ENCODE measurements at regions not wholly inside any gene's neighbourhood (a gene's known extent, or its start where the extent isn't known, plus 50 kb on each side); places are given as distances from the start of the nearest gene placed in this dataset.

- no peak for DNase-seq (ENCODE audit: low read depth in 6 of 9, low spot score in 9 of 9)
- no peaks in the 10 kb centered on the region for H3K36me3 ChIP-seq (ENCODE audit: control insufficient read depth in 2 of 2, insufficient read depth in 2 of 2, low read length in 1 of 2)
- H3K4me1 ChIP-seq (ENCODE audit: control insufficient read depth in 2 of 2, insufficient read depth in 2 of 2, low read length in 2 of 2): no peaks in the 10 kb centered on the region
- H3K27ac ChIP-seq (ENCODE audit: low read depth in 1 of 2, low read length in 1 of 2): no peak overlapping the region
- 95% methylated on average over 6 of the region's 6 CpGs for WGBS
- H3K27me3 ChIP-seq (ENCODE audit: control insufficient read depth in 2 of 2, insufficient read depth in 1 of 2, low read length in 1 of 2): no peaks in the 10 kb centered on the region
- no peak overlapping the region for H3K4me3 ChIP-seq (ENCODE audit: low read length in 2 of 2)
- H3K9me3 ChIP-seq (ENCODE audit: control insufficient read depth in 2 of 2, insufficient read depth in 1 of 2, low read length in 1 of 2): no peaks in the 10 kb centered on the region
Observed at GRCh38 chrX:94600077-94600476, 926.1 kb downstream of the FAM133A start.

GRCh38 chrX:94612140-94612539 is 938.1 kb downstream of the FAM133A start:
- H3K4me1 ChIP-seq (ENCODE audit: control insufficient read depth in 2 of 2, insufficient read depth in 2 of 2, low read length in 2 of 2): no peaks in the 10 kb centered on the region
- WGBS: 97% methylated on average over 2 of the region's 2 CpGs
- H3K9me3 ChIP-seq (ENCODE audit: control insufficient read depth in 2 of 2, insufficient read depth in 1 of 2, low read length in 1 of 2): no peaks in the 10 kb centered on the region
- no peak overlapping the region for H3K27ac ChIP-seq (ENCODE audit: low read depth in 1 of 2, low read length in 1 of 2)
- DNase-seq (ENCODE audit: low read depth in 6 of 9, low spot score in 9 of 9): no peak
- H3K4me3 ChIP-seq (ENCODE audit: low read length in 2 of 2): no peak overlapping the region
- no peaks in the 10 kb centered on the region for H3K27me3 ChIP-seq (ENCODE audit: control insufficient read depth in 2 of 2, insufficient read depth in 1 of 2, low read length in 1 of 2)
- no peaks in the 10 kb centered on the region for H3K36me3 ChIP-seq (ENCODE audit: control insufficient read depth in 2 of 2, insufficient read depth in 2 of 2, low read length in 1 of 2)

DNA sequence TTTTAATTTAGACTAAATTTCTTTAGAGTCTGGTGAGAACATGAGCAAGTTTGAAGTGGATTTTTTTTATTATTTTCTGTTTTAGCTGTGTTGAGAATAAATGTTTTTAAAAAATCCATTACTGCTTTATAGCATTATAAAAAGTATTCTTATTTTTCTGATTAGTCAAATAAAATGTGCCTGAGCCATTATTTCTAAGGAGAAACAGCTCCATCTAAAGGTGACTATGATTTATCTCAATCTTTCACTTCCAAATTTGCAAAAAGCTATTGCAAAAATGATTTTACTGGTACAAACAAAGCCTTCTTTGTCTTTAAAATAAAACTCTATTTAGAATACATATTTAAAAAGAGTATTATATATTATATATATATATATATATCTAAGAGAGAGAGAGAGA is 959.2 kb downstream of the FAM133A start:
- Histone ChIP-seq H3K9me3 (ENCODE audit: control insufficient read depth in 2 of 2, insufficient read depth in 1 of 2, low read length in 1 of 2) (peaks cover 0 to 6% of the 10 kb centered on the region in 2 donors), H3K36me3 (ENCODE audit: control insufficient read depth in 2 of 2, insufficient read depth in 2 of 2, low read length in 1 of 2) (no peaks in the 10 kb centered on the region), H3K4me1 (ENCODE audit: control insufficient read depth in 2 of 2, insufficient read depth in 2 of 2, low read length in 2 of 2) (no peaks in the 10 kb centered on the region), H3K27me3 (ENCODE audit: control insufficient read depth in 2 of 2, insufficient read depth in 1 of 2, low read length in 1 of 2) (no peaks in the 10 kb centered on the region), H3K27ac (ENCODE audit: low read depth in 1 of 2, low read length in 1 of 2) (no peak overlapping the region), H3K4me3 (ENCODE audit: low read length in 2 of 2) (no peak overlapping the region)
- no peak for DNase-seq (ENCODE audit: low read depth in 6 of 9, low spot score in 9 of 9)

- 86% methylated on average over 3 of the region's 3 CpGs for WGBS
Observed at GRCh38 chrX:94635003-94635402, 961.0 kb downstream of the FAM133A start.

GRCh38 chrX:94645726-94646125 is 971.7 kb downstream of the FAM133A start:
- H3K4me1 ChIP-seq (ENCODE audit: control insufficient read depth in 2 of 2, insufficient read depth in 2 of 2, low read length in 2 of 2): no peaks in the 10 kb centered on the region
- no peaks in the 10 kb centered on the region for H3K36me3 ChIP-seq (ENCODE audit: control insufficient read depth in 2 of 2, insufficient read depth in 2 of 2, low read length in 1 of 2)
- 87% methylated on average over 2 of the region's 2 CpGs for WGBS
- H3K27ac ChIP-seq (ENCODE audit: low read depth in 1 of 2, low read length in 1 of 2): no peak overlapping the region
- no peak for DNase-seq (ENCODE audit: low read depth in 6 of 9, low spot score in 9 of 9)
- H3K27me3 ChIP-seq (ENCODE audit: control insufficient read depth in 2 of 2, insufficient read depth in 1 of 2, low read length in 1 of 2): no peaks in the 10 kb centered on the region
- H3K4me3 ChIP-seq (ENCODE audit: low read length in 2 of 2): no peak overlapping the region
- H3K9me3 ChIP-seq (ENCODE audit: control insufficient read depth in 2 of 2, insufficient read depth in 1 of 2, low read length in 1 of 2): no peaks in the 10 kb centered on the region

More at GRCh38 chrX:94635003-94635402, 961.0 kb downstream of the FAM133A start:
- no peak for DNase-seq (ENCODE audit: low read depth in 6 of 9, low spot score in 9 of 9)
- H3K27me3 ChIP-seq (ENCODE audit: control insufficient read depth in 2 of 2, insufficient read depth in 1 of 2, low read length in 1 of 2): no peaks in the 10 kb centered on the region
- H3K36me3 ChIP-seq (ENCODE audit: control insufficient read depth in 2 of 2, insufficient read depth in 2 of 2, low read length in 1 of 2): no peaks in the 10 kb centered on the region
- H3K4me1 ChIP-seq (ENCODE audit: control insufficient read depth in 2 of 2, insufficient read depth in 2 of 2, low read length in 2 of 2): no peaks in the 10 kb centered on the region
- no peak overlapping the region for H3K4me3 ChIP-seq (ENCODE audit: low read length in 2 of 2)
- no peak overlapping the region for H3K27ac ChIP-seq (ENCODE audit: low read depth in 1 of 2, low read length in 1 of 2)
- peaks cover 0 to 6% of the 10 kb centered on the region in 2 donors for H3K9me3 ChIP-seq (ENCODE audit: control insufficient read depth in 2 of 2, insufficient read depth in 1 of 2, low read length in 1 of 2)

DNA sequence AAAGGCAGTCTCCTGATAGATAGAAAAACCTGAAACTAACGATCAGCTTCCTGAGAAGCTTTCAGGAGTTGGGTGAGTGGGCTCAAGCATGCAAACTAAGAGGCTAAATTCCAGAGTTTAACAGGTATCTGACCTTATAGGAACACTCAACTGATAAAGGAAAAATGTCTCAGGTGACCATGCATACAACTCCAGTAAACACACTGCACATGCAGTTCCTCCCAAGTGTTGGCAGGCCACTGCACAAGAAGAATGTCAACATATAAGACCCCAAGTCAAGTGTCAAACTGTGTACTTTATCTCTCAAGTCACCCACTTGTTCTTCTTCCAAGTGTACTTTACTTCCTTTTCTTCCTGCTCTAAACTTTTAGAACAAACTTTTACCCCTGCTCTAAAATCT is 981.2 kb downstream of the FAM133A start:
- Histone ChIP-seq H3K27ac (ENCODE audit: low read depth in 1 of 2, low read length in 1 of 2) (no peak overlapping the region), H3K36me3 (ENCODE audit: control insufficient read depth in 2 of 2, insufficient read depth in 2 of 2, low read length in 1 of 2) (no peaks in the 10 kb centered on the region), H3K4me1 (ENCODE audit: control insufficient read depth in 2 of 2, insufficient read depth in 2 of 2, low read length in 2 of 2) (no peaks in the 10 kb centered on the region), H3K27me3 (ENCODE audit: control insufficient read depth in 2 of 2, insufficient read depth in 1 of 2, low read length in 1 of 2) (no peaks in the 10 kb centered on the region), H3K9me3 (ENCODE audit: control insufficient read depth in 2 of 2, insufficient read depth in 1 of 2, low read length in 1 of 2) (no peaks in the 10 kb centered on the region), H3K4me3 (ENCODE audit: low read length in 2 of 2) (no peak overlapping the region)
- 82% methylated on average over 1 of the region's 1 CpG for WGBS
- no peak for DNase-seq (ENCODE audit: low read depth in 6 of 9, low spot score in 9 of 9)

GRCh38 chrX:94662689-94663088 is 988.7 kb downstream of the FAM133A start:
- Histone ChIP-seq H3K9me3 (ENCODE audit: control insufficient read depth in 2 of 2, insufficient read depth in 1 of 2, low read length in 1 of 2) (no peaks in the 10 kb centered on the region), H3K27me3 (ENCODE audit: control insufficient read depth in 2 of 2, insufficient read depth in 1 of 2, low read length in 1 of 2) (no peaks in the 10 kb centered on the region), H3K4me1 (ENCODE audit: control insufficient read depth in 2 of 2, insufficient read depth in 2 of 2, low read length in 2 of 2) (no peaks in the 10 kb centered on the region), H3K27ac (ENCODE audit: low read depth in 1 of 2, low read length in 1 of 2) (no peak overlapping the region), H3K4me3 (ENCODE audit: low read length in 2 of 2) (no peak overlapping the region), H3K36me3 (ENCODE audit: control insufficient read depth in 2 of 2, insufficient read depth in 2 of 2, low read length in 1 of 2) (no peaks in the 10 kb centered on the region)
- no peak for DNase-seq (ENCODE audit: low read depth in 6 of 9, low spot score in 9 of 9)

DNA sequence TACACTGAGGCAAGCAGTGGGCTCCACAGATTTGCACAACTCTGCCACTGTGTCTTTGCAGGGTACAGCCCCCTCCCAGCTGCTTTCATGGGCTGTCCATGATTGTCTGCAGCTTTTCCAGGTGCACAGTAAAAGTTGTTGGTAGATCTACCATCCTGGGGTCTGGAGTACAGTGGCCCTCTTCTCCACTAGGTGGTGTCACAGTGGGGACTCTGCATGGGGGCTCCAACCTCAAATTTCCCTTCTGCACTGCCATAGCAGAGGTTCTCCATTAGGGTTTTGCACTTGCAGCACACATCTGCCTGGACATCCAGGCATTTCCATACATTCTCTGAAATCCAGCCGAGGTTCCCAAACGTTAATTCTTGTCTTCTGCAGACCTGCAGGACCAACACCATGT is 1002.3 kb downstream of the FAM133A start:
- Histone ChIP-seq H3K4me1 (ENCODE audit: control insufficient read depth in 2 of 2, insufficient read depth in 2 of 2, low read length in 2 of 2) (no peaks in the 10 kb centered on the region), H3K27me3 (ENCODE audit: control insufficient read depth in 2 of 2, insufficient read depth in 1 of 2, low read length in 1 of 2) (no peaks in the 10 kb centered on the region), H3K4me3 (ENCODE audit: low read length in 2 of 2) (no peak overlapping the region), H3K36me3 (ENCODE audit: control insufficient read depth in 2 of 2, insufficient read depth in 2 of 2, low read length in 1 of 2) (no peaks in the 10 kb centered on the region), H3K9me3 (ENCODE audit: control insufficient read depth in 2 of 2, insufficient read depth in 1 of 2, low read length in 1 of 2) (no peaks in the 10 kb centered on the region), H3K27ac (ENCODE audit: low read depth in 1 of 2, low read length in 1 of 2) (no peak overlapping the region)
- no peak for DNase-seq (ENCODE audit: low read depth in 6 of 9, low spot score in 9 of 9)
- WGBS: 89% methylated on average over 2 of the region's 2 CpGs

DNA sequence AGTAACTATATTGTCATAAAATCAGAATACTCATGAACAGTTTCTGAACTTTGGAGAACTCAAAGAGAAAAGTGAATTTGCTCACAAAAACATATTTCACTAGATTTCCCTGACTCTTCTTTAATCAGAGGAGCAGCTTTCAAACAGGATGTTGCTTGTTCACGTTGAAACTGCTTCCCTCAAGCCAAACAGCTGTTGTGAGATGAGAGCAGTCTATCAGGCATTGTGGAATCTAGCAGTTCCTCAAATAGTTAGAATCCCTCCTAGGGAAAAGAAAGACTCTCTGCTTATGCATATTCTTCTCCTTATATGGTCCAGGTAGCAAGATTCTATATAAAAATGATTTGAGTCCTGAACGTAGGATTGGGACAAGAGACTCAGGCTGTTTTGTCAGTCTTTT is 1012.1 kb downstream of the FAM133A start:
- Histone ChIP-seq H3K4me1 (ENCODE audit: control insufficient read depth in 2 of 2, insufficient read depth in 2 of 2, low read length in 2 of 2) (no peaks in the 10 kb centered on the region), H3K4me3 (ENCODE audit: low read length in 2 of 2) (no peak overlapping the region), H3K36me3 (ENCODE audit: control insufficient read depth in 2 of 2, insufficient read depth in 2 of 2, low read length in 1 of 2) (no peaks in the 10 kb centered on the region), H3K27me3 (ENCODE audit: control insufficient read depth in 2 of 2, insufficient read depth in 1 of 2, low read length in 1 of 2) (no peaks in the 10 kb centered on the region), H3K9me3 (ENCODE audit: control insufficient read depth in 2 of 2, insufficient read depth in 1 of 2, low read length in 1 of 2) (no peaks in the 10 kb centered on the region), H3K27ac (ENCODE audit: low read depth in 1 of 2, low read length in 1 of 2) (no peak overlapping the region)
- 38% methylated on average over 2 of the region's 2 CpGs for WGBS
- no peak for DNase-seq (ENCODE audit: low read depth in 6 of 9, low spot score in 9 of 9)

GRCh38 chrX:94695910-94696309 is 1021.9 kb downstream of the FAM133A start:
- H3K27me3 ChIP-seq (ENCODE audit: control insufficient read depth in 2 of 2, insufficient read depth in 1 of 2, low read length in 1 of 2): no peaks in the 10 kb centered on the region
- H3K4me1 ChIP-seq (ENCODE audit: control insufficient read depth in 2 of 2, insufficient read depth in 2 of 2, low read length in 2 of 2): no peaks in the 10 kb centered on the region
- no peaks in the 10 kb centered on the region for H3K9me3 ChIP-seq (ENCODE audit: control insufficient read depth in 2 of 2, insufficient read depth in 1 of 2, low read length in 1 of 2)
- H3K36me3 ChIP-seq (ENCODE audit: control insufficient read depth in 2 of 2, insufficient read depth in 2 of 2, low read length in 1 of 2): no peaks in the 10 kb centered on the region
- no peak overlapping the region for H3K4me3 ChIP-seq (ENCODE audit: low read length in 2 of 2)
- WGBS: 52% methylated on average over 3 of the region's 3 CpGs
- no peak overlapping the region for H3K27ac ChIP-seq (ENCODE audit: low read depth in 1 of 2, low read length in 1 of 2)
- DNase-seq (ENCODE audit: low read depth in 6 of 9, low spot score in 9 of 9): no peak
